Sigmoid colon (tissue), 4 donors: ENCODE measurements at regions not wholly inside any gene's neighbourhood (a gene's known extent, or its start where the extent isn't known, plus 50 kb on each side); places are given as distances from the start of the nearest gene placed in this dataset.

Experiments used
- EP300 ChIP-seq, 4 donors: sonication (generic); formaldehyde crosslinking; IDR thresholded peaks; one replicate each; pipeline ENCODE4 v1.6.1; 2017; ENCODE audit warnings: antibody characterized with exemption in 4 of 4
- POLR2A ChIP-seq, 2 donors: fragments of 450-650 bp; IDR thresholded peaks; one replicate each; pipeline ENCODE4 v1.6.1; 2016; ENCODE audit warnings: antibody characterized with exemption in 2 of 2, mild to moderate bottlenecking in 2 of 2, moderate library complexity in 2 of 2
- TF ChIP-seq, protein P1 (sequence below), 4 experiments: fragments of 450-650 bp in 3 of 4; fragments of 200-600 bp in 1 of 4; IDR thresholded peaks; one replicate each; pipeline ENCODE4 v1.5.1; 2016 to 2019; ENCODE audit warnings: antibody characterized with exemption in 4 of 4, mild to moderate bottlenecking in 3 of 4, moderate library complexity in 2 of 4

DNA sequence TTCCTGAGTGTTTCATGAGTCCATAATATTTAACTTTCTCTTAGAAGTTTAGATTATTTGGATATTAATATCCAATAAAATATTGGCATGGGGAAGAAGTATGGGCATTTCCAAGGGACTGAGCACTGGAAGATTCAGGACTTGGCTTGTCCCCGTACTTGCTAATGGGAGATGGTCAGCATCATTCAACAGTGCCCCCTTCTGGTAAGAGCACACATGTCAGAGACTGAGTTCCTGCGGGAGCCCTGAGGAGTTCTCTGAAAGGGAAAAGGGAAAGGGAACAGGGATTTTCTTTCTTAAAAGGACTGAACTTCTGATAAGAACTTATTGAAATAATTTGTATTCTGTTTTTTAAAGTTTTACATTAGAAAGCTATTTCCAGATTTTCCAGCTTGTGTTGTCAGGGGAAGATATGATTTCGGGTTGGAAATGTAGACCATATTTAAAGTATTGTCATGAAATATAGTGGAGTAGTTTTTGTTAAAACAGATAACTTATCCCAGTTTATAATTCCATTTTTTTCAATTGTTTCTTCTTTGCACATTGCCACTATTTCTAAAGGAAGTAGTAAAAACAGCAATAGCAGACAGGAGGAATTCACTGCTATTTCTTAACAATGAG lies 59.8 kb upstream of the C12orf71 start:
- TF ChIP-seq, protein P1, sequence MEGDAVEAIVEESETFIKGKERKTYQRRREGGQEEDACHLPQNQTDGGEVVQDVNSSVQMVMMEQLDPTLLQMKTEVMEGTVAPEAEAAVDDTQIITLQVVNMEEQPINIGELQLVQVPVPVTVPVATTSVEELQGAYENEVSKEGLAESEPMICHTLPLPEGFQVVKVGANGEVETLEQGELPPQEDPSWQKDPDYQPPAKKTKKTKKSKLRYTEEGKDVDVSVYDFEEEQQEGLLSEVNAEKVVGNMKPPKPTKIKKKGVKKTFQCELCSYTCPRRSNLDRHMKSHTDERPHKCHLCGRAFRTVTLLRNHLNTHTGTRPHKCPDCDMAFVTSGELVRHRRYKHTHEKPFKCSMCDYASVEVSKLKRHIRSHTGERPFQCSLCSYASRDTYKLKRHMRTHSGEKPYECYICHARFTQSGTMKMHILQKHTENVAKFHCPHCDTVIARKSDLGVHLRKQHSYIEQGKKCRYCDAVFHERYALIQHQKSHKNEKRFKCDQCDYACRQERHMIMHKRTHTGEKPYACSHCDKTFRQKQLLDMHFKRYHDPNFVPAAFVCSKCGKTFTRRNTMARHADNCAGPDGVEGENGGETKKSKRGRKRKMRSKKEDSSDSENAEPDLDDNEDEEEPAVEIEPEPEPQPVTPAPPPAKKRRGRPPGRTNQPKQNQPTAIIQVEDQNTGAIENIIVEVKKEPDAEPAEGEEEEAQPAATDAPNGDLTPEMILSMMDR (IDR thresholded peaks at IDR 0.05) = peak; percentile 63 to 79 (median 69)
- TF ChIP-seq EP300 (IDR thresholded peaks at IDR 0.05) (no peak), POLR2A (IDR thresholded peaks at IDR 0.05) (no peak)
